ENCODE measurements at regions not wholly inside any gene's neighbourhood (a gene's known extent, or its start where the extent isn't known, plus 50 kb on each side); places are given as distances from the start of the nearest gene placed in this dataset.
"Not testable (repeated sequence)": the region's sequence is repeated elsewhere in the genome, so short reads cannot be mapped to it uniquely, and the experiment has no call there.

DNA sequence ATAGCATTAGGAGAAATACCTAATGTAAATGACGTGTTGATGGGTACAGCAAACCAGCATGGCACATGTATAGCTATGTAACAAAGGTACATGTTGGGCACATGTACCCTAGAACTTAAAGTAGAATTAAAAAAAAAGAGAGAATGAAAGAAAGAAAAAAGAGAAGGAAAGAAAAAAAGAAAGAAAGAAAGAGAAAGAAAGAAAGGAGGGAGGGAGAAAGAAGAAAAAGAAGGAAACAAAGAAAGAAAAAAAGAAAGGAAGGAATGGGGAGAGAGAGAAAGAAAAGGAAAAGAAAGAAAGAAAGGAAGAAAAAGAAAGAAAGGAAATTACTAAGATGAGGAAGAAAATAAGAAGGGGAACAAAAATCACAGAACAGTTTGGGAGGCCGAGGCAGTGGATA, 925.5 kb downstream of the LRFN5 start:
- no peak for DNase-seq

- DNase-seq = no peak
These were observed 920.5 kb downstream of the LRFN5 start for GRCh38 chr14:42527141-42527540.

DNA sequence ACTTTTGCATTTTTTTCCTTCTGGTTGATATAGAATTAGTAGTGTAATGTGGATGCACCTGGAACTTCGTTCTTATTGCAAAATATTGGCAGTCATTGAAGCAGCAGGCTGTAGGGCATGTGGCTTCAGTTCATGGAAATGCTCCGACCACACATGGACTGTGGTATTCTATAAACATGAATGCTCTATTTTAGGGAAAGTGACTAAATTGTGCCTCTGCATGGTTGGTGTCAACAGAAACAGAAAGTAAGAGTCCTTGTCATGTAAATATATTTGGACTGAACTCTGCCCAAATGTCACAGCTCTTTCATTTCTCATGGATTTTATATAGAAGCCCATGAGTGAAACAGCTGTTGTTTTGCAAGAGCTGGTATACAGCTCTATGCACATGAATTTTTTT, 917.0 kb downstream of the LRFN5 start:
- no peak for DNase-seq

- no peak for DNase-seq
These were observed 911.3 kb downstream of the LRFN5 start for GRCh38 chr14:42517806-42518500.

DNA sequence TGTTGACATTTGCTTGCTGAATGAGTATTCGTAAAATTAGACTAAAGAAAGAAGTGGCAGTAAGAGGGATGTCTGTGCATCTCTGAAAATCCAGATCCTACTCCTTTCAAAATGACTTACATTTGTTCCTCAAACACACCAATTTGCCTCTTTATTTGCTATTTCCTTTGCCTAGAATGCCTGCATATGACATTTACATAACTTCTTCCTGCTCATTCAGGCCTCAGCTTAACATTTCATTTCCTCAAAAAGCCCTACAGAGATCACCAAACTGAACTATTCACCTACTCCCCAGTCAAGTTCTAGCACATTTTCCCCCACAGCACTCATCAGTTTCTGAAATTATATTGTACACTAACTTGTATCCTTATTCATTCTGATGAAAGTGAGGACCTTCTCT, 907.2 kb downstream of the LRFN5 start:
- no peak for DNase-seq

DNA sequence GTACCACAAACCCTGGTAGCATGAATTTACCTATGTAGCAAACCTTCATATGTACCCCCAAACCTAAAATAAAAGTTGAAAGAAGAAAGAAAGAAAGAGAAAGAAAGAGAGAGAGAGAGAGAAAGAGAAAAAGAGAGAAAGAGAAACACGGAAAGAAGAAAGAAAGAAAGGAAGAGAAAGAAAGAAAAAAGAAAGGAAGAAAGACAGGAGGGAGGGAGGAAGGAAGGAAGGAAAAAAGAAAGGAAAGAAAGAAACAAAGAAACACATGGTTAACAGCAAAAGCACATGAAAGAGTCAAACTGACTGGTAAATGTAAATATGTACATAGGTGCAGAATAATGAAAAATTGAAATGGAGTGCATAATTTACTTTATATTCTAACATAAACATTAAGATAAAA, 903.4 kb downstream of the LRFN5 start:
- DNase-seq = no peak

- DNase-seq = no peak
These were observed 901.7 kb downstream of the LRFN5 start for GRCh38 chr14:42508209-42508946.

DNA sequence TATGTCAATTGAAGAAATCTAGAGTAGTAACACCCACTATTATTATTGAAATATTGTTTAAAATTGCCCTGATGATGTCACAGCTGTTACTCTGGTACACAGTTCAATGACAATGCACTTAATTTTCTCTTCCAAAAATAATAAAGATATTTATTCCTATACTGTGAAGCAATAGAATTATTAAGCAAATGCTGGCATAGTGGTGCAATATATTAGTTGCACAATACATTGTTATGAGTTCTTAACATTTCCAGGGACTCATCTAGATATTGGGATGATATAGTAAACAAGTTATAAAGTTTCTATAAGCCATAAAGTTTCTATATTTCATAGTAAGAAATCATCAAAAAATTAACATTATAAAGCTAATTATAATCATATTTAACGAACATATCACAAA, 897.8 kb downstream of the LRFN5 start:
- DNase-seq = no peak

GRCh38 chr14:42499137-42499536, 892.5 kb downstream of the LRFN5 start:
- DNase-seq = no peak

DNA sequence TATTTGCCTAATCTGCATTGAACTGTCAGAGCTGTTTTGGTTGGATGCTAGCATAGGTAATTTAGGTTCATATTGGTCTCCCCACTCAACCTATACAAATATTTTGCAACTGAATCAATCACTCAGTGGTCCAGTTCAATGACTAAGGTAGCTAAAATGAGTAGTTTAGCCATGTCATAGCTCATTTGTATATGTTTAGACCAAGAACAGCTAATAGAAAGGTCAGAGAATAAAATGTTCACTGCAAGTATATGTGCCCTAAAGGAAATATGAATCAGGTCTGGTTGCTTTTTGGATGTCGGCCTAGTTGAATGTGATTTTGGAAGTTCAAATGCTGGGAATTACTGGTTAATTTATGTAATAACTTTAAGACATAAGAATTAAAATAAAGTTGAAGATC, 883.9 kb downstream of the LRFN5 start:
- no peak for DNase-seq

GRCh38 chr14:42488965-42489364, 882.3 kb downstream of the LRFN5 start:
- no peak for DNase-seq

DNA sequence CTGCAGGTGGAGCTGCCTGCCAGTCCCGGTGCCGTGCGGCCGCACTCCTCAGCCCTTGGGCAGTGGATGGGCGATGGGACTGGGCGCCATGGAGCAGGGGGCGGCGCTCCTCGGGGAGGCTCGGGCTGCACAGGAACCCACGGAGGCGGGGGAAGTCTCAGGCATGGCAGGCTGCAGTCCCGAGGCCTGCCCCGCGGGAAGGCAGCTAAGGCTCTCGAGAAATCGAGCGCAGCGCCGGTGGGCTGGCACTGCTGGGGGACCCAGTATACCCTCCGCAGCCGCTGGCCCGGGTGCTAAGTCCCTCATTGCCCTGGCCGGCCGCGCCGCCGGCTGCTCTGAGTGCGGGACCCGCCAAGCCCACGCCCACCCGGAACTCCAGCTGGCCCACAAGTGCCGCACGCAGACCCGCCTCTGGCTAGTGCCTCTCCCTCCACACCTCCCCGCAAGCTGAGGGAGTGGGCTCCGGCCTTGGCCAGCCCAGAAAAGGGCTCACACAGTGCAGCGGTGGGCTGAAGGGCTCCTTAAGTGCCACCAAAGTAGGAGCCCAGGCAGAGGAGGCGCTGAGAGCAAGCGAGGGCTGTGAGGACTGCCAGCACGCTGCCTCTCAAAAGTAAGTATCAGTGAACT, 875.8 kb downstream of the LRFN5 start:
- not testable (repeated sequence) for DNase-seq

DNA sequence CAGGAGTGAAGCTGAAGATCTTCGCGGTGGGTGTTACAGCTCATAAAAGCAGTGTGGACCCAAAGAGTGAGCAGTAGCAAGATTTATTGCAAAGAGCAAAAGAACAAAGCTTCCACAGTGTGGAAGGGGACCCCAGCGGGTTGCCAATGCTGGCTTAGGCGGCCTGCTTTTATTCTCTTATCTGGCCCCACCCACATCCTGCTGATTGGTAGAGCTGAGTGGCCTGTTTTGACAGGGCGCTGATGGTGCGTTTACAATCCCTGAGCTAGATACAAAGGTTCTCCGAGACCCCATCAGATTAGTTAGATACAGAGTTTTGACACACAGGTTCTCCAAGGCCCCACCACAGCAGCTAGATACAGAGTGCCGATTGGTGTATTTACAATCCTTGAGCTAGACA, 875.0 kb downstream of the LRFN5 start:
- not testable (repeated sequence) for DNase-seq

DNA sequence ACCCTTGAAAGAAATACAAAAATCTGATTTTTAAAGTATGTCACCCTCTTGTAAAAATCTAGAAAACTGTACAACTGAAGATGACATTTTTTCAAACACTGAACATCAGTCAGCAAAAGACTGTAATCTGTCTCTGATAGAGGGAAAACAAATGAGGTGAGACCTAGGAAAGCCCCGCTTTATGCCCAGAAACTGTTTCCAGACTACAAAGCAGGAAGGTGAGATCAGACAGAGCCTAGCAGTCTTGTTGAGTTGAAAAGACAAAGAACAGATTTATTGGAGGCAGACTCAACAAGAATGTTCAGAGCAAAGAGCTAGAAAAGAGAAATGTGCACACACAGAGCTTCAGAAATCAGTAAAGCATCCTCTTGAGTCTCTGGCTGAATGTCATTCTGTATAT, 873.6 kb downstream of the LRFN5 start:
- DNase-seq = no peak

DNA sequence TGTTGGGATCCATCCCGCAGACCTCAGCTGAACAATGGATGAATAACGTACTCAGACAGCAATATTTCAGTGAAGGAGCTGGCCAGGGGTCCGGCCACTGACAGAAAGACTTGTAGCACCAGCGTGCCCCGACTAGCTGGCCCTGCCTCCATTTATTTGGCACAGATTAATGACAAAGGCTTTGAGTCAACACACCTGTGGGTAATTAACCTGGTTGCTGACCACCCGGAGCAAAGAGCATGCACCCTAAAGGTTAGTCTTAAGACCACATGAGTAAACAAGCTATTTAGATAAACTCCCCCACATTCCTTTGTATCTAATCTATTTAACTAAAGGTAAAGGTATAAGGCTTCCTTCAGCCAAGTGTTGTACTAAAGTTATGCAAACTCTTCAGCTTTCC, 868.6 kb downstream of the LRFN5 start:
- DNase-seq = no peak

- DNase-seq = no peak
These were observed 863.7 kb downstream of the LRFN5 start for GRCh38 chr14:42470427-42470719.

GRCh38 chr14:42469637-42470426, 863.2 kb downstream of the LRFN5 start:
- DNase-seq = no peak

DNA sequence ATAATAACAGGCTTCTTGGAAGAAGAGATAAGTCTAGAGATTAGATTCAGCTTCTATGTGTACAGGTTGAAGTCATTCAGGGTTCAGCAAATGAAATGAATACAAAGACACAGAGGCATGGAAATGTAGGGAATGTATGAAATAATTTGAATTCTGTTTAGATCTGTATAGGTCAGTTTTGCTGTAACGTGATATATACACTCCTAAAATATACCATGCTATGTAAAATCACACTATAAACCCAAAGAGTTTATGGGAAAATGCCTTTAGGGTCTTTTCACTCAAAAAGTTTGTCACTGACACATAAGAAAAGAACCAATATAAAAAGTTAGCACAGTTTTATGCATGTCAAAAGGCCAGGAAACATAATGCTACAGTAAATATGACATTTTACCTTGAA, 854.0 kb downstream of the LRFN5 start:
- no peak for DNase-seq

DNA sequence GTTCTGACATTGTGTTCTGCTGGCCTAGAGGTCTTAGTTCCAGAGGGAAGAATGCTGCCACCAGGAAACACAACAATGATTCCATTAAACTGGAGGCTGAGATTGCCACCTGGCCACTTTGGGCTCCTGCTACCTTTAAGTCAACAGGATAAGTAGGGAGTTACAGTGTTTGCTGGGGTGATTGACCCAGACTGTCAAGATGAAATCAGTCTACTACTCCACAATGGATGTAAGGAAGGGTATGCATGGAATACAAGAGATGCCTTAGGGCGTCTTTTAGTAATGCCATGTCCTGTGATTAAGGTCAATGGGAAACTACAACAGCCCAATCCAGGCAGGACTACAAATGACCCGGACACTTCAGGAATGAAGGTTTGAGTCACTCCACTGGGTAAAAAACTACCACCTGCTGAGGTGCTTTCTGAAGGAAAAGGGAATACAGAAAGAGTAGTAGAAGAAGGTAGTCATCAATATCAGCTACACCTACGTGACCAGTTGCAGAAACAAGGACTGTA, 852.6 kb downstream of the LRFN5 start:
- no peak for DNase-seq

DNA sequence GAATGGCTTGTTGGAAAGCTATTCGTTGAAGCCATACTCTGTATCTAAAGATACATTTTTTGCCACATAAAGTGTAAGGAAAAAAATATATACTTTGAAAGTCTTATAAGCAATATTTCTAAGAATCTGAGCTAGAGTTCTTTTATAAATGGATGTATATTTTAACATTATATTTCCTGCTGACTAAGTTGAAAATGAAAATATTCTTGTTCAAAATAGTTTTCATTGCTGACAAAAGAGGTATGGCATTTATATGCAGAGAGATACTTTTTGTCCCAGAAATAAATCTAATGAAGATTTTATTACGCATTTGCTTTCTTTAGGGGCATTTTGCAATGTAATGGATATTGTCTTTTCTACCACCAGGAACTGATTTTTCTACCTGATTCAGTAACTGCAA, 834.9 kb downstream of the LRFN5 start:
- no peak for DNase-seq

- no peak for DNase-seq
These were observed 831.1 kb downstream of the LRFN5 start for GRCh38 chr14:42437809-42438208.

DNA sequence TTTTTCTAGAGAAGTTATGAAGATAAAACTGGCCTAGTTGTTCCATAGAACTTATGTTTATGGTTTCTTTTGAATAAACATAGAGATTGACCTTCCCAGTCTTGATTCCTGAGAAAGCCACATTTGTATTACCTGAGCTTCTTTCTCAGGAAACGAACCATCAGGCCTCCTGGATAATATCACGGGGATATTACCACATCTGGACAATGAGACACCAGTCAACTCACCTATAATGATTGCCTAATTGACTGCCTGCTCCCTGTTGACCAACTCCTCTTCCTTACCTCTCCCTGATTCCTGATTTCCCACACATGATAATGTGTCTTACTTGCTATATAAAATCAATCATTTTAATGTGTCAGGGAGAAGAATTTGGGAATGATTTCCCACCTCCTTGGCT, 822.7 kb downstream of the LRFN5 start:
- no peak for DNase-seq

DNA sequence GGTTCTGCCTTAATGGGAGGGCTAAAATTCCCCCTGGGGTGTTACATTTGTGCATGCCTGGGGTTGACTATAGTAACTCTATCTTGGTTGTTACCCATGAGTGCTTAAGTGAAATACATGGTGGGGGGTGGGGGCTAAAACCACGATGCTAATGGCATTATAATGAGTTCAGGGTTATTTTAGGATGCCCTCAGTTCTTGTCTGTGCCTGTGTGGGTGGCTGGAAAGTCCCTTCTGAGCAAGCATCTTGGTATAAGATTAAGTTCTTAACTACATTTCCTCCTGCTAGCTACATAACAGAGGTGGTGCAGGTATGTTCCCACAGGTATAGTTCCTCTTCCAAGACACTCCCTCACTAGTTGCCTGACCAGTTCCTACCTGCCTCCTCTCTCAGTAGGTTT, 822.3 kb downstream of the LRFN5 start:
- DNase-seq = no peak

- no peak for DNase-seq
These were observed 817.8 kb downstream of the LRFN5 start for GRCh38 chr14:42424501-42424900.

Data from CD4-positive, alpha-beta T cell treated with Interleukin-12 subunit alpha and Interleukin-12 subunit beta, for 1 hour (primary cell).